SH-SY5Y (cell line): ENCODE measurements at regions not wholly inside any gene's neighbourhood (a gene's known extent, or its start where the extent isn't known, plus 50 kb on each side); places are given as distances from the start of the nearest gene placed in this dataset.

ENCODE experiments used
- GATA2 ChIP-seq: IDR thresholded peaks from 2 replicates; pipeline ENCODE4 v1.6.1; 2011; ENCODE audit warnings: mild to moderate bottlenecking, low read depth, low read length
- GATA3 ChIP-seq: IDR thresholded peaks from 2 replicates; pipeline ENCODE4 v1.6.1; 2011; ENCODE audit warnings: low read depth, mild to moderate bottlenecking, low read length, moderate library complexity

- TF ChIP-seq GATA2: no peak
- no peak for TF ChIP-seq GATA3
Measured at GRCh38 chr7:89975577-89975976, 178.7 kb upstream of the STEAP1 start.
